ENCODE measurements at regions not wholly inside any gene's neighbourhood (a gene's known extent, or its start where the extent isn't known, plus 50 kb on each side); places are given as distances from the start of the nearest gene placed in this dataset.
"Not testable (repeated sequence)": the region's sequence is repeated elsewhere in the genome, so short reads cannot be mapped to it uniquely, and the experiment has no call there.

- FAIRE-seq = no peak
- DNase-seq (ENCODE audit: insufficient read length, low spot score) = no peak
Observed at GRCh38 chr5:101424530-101425175, 521.6 kb upstream of the ST8SIA4 start.

GRCh38 chr5:101418713-101419118 is 515.6 kb upstream of the ST8SIA4 start:
- no peak for FAIRE-seq
- DNase-seq (ENCODE audit: insufficient read length, low spot score) = no peak

DNA sequence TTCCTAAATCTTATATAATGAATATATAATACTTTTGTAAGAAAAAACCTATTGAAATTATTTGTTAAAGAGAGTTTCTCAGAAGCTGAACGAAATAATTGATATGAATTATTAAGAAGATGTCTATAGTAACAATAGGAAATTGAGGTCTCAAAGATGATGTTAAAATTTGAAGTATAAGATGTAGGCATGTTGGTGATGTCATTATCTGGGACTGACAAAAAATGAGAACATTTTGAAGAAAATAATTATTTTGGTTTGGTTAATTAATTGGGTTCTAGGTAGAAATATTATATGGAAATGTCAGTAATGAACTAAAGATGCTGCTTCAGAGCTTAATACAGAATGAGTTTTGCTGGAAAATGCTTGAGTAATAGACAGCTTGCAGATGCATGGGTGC is 501.4 kb upstream of the ST8SIA4 start:
- FAIRE-seq (no peak), DNase-seq (ENCODE audit: insufficient read length, low spot score) (no peak)

- FAIRE-seq = no peak
- no peak for DNase-seq (ENCODE audit: insufficient read length, low spot score)
Observed at GRCh38 chr5:101393795-101394450, 490.8 kb upstream of the ST8SIA4 start.

DNA sequence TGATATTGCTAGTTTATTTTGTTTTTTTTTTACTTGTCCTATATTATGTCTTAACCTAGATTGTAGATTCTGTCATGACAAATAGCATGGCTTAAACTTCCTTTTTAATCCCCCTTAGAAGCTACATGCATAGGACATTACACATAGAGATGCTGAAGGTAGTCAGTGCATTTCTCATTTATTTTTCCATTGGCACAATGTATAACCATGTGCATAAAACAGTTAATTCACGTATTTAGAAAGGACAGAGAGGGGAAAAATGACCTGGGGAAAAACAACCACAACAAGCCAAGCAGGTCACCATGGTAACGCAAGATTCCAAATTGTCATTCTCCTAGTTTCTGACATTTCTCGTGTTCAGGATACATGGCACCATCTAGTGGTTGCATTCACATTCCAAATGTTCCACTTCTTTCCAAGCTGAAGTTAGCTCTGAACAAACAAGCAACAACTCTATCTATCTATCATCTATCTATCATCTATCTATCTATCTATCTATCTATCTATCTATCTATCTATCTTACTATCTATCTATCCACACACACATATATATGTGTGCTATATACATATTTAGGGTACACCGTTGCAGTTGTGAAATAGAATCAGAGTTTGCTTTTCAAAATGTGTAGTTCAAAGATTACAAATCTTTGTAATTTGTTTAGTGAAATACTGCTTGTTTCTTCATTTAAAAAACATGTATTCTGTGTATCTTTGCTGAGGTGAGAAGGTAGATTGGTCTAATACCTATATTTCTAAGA is 487.2 kb upstream of the ST8SIA4 start:
- FAIRE-seq = peak; percentile 62
- DNase-seq (ENCODE audit: insufficient read length, low spot score) = no peak

DNA sequence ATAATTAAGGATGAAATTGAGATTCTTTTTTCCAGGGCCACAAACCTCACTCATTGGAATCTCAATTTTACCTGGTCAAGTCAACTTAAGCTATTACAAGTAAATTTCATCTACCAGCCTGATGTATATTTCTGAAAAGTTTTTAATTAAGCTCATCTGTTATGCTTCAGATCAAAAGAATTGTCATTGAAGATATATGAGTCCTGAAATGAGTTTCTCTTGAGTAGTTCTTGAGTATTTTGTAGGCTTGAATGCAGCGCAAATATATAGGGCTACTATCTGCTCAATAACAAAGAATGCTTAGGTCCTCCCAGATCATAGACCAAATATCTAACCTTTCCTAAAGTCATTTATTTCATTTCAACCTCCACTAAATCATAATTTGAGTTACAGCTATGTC is 482.2 kb upstream of the ST8SIA4 start:
- no peak for DNase-seq (ENCODE audit: insufficient read length, low spot score)
- no peak for FAIRE-seq

DNA sequence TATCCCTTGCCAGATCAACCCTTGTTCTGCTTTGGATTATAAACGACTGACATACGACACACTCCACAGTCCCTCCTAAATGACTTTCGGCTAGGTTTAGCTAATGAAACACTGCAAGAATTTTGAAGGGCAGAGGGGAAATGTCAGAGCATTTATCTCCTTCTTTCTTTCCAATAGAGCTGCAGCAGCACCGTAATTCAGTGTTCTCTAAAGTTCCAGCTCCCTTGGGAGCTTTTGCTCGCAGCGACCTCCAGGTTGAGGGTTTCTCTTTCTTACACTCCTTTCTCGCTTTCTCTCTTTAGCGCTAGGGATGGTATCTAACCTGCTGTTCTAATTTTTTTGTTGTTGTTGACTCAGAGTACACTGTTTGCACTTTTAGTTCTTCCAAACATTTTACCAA is 467.1 kb upstream of the ST8SIA4 start:
- no peak for DNase-seq (ENCODE audit: insufficient read length, low spot score)
- no peak for FAIRE-seq

DNA sequence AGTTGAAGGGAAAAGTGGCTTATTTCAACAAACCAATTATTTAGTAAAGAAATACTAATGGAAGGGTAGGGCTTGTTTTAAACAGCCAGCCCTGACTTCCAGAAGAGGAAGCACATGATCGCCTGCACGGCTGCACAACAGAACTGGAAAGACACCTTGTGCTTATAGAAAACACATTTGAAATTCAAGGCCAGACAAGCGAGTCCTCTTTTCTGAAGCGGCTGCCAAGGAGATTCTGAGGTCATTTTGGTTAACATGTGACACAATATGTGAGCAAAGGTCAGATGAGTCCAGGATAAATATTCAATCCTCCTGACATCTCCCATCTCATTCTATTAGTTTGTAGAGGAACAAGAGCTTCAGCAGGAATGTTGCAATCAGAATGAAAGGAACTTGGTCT is 461.4 kb upstream of the ST8SIA4 start:
- DNase-seq (ENCODE audit: insufficient read length, low spot score) = no peak
- no peak for FAIRE-seq

DNA sequence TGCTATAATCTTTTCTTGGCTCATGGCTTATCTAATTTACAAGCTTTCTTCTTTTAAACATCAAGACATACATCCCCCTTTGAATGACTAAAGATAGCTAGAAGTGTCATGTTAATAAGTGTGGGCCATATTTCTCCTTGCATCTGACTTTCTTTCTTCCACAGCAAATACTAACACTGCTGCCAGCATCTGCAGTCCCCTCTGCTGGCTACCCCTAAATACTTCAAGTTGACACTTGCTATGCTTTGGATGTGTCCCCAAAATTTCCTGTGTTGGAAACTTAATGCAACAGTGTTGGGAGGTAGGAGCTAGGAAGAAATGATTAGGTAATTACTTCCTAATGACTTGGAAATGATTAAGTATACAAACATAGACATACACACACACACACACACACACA is 459.0 kb upstream of the ST8SIA4 start:
- DNase-seq (ENCODE audit: insufficient read length, low spot score) = no peak
- FAIRE-seq = no peak

DNA sequence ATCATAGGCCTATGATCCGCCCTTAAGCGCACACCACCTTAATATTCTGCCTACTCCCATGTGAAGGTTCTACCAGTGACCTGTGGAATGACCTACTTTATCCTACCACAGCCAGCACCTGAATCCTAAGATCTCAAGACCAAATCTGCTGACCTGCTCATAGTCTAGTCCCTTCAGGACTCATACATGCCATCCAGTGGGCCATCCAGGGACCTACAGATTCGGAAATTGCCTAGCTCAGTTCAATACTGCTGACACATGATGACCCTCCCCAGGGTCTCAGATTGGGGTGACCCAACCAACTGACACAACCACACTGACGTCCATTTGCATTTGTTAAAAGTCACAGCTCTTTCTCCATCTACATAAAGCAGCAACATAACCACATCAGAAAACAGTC is 443.8 kb upstream of the ST8SIA4 start:
- FAIRE-seq (no peak), DNase-seq (ENCODE audit: insufficient read length, low spot score) (no peak)

DNA sequence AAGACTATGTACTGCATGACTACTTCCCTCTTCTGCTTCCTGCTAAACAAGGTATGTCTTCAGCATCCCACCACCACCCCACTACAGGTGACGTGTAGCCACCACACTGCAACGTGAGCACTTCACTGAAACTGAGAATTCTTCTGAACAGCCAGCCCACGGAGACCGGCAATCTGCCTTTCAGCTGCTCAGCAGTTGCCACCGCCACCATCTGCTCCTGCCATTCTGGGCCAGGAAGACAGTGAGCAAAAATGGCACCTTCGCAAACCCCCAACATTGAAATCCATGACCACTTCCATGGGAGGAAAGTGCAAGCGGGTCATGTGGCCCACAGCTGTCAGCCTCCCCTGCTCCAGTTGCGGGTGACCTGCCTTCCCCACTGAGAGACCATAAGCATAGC is 443.4 kb upstream of the ST8SIA4 start:
- FAIRE-seq = no peak
- DNase-seq (ENCODE audit: insufficient read length, low spot score) = no peak

- DNase-seq (ENCODE audit: insufficient read length, low spot score) = no peak
- FAIRE-seq = no peak
Observed at GRCh38 chr5:101338226-101338625, 435.1 kb upstream of the ST8SIA4 start.

GRCh38 chr5:101327816-101328215 is 424.7 kb upstream of the ST8SIA4 start:
- no peak for FAIRE-seq
- no peak for DNase-seq (ENCODE audit: insufficient read length, low spot score)

GRCh38 chr5:101326766-101327165 is 423.7 kb upstream of the ST8SIA4 start:
- FAIRE-seq (no peak), DNase-seq (ENCODE audit: insufficient read length, low spot score) (no peak)

DNA sequence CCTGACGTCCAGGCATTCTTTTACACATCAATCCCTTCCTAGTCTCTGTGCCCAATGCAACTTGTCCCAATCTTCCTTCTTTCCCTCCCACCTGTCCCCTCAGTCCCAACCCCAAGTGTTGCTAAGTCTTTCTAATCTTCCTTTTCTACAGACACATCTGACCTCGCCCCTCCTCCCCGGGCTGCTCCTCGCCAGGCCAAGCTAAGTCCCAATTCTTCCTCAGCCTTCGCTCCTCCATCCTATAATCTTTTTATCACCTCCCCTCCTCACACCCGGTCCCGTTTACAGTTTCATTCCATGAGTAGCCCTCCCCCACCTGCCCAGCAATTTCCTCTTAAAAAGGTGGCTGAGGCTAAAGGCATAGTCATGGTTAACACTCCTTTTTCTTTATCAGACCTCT is 413.3 kb upstream of the ST8SIA4 start:
- not testable (repeated sequence) for DNase-seq (ENCODE audit: insufficient read length, low spot score); FAIRE-seq

DNA sequence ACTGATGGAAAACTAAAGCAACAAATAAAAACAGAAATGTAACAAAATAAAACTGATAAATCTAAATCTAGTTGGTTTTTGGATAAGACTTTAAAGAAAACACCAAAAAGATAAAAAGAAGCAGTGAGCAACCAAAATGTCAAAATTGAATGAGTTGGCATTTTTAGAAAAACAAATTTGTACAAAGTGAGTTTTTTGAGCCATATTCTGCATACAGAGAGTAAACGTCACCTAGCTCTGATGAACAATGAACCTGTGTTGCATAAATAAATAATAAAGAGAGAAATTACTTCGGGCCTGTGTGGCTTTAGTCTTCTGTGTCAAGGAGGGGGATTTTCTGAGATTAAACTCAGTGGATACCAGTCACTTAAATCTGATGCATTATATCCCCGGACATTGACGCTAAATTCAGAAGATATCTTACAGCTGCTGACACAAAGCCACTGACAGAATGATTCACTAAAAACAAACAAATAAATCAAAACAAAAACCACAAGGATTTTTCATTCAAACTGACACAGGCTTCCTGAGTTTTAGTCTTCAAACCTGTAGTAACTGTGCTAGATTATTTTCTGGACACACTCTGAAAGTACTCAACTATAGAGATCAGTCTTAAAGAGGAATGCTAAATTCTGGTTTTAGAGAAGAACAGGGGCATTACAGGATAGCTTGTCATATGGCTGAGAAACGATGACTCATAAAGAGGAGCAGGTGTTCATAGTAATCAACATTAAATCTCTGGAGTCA is 403.5 kb upstream of the ST8SIA4 start:
- DNase-seq (ENCODE audit: insufficient read length, low spot score) = no peak
- no peak for FAIRE-seq

DNA sequence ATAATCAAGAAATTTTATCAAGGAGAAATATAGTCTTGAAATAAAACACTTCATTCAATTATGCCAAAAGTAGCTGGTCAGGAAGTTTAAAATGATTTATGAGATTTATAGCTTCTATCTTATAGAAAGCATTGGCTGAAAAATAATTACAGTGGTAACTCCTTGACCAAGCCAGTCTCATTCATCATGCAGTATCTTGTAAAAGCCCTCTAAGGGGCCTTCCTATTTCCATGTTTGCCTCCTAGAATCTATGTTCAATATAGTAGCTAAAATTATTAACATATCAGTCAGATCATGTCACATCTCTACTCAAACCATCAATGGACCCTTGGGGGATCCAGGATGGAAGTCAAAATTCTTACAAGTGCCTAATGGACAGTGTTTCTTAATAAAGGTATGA is 393.4 kb upstream of the ST8SIA4 start:
- DNase-seq (ENCODE audit: insufficient read length, low spot score) = no peak
- no peak for FAIRE-seq

DNA sequence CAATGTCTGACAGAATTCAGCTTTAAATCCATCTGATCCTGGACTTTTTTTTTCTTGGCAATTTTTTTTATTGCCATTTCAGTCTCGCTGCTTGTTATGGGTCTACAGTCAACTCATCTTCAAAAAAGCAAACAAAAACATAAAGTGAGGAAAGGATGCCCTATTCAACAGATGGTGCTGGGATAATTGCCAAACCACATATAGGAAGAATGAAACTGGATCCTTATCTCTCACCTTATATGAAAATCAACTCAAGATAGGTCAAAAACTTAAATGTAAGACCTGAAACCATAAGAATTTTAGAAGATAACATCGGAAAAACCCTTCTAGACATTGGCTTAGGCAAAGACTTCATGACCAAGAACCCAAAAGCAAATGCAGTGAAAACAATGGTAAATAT is 389.1 kb upstream of the ST8SIA4 start:
- DNase-seq (ENCODE audit: insufficient read length, low spot score) (no peak), FAIRE-seq (no peak)

DNA sequence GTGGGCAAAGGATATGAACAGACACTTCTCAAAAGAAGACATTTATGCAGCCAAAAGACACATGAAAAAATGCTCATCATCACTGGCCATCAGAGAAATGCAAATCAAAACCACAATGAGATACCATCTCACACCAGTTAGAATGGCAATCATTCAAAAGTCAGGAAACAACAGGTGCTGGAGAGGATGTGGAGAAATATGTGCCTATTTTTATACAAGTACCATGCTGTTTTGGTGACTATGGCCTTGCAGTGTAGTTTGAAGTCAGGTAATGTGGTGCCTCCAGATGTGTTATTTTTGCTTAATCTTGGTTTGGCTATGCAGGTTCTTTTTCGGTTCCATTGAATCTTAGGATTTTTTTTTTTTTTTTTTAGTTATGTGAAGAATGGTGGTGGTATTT is 387.7 kb upstream of the ST8SIA4 start:
- DNase-seq (ENCODE audit: insufficient read length, low spot score); FAIRE-seq: not testable (repeated sequence)

GRCh38 chr5:101288633-101289032 is 385.6 kb upstream of the ST8SIA4 start:
- FAIRE-seq (no peak), DNase-seq (ENCODE audit: insufficient read length, low spot score) (no peak)

GRCh38 chr5:101284736-101285375 is 381.8 kb upstream of the ST8SIA4 start:
- DNase-seq (ENCODE audit: insufficient read length, low spot score) (no peak), FAIRE-seq (no peak)
